IPS-NIHi7 (cell line): ENCODE measurements at regions not wholly inside any gene's neighbourhood (a gene's known extent, or its start where the extent isn't known, plus 50 kb on each side); places are given as distances from the start of the nearest gene placed in this dataset.
"Not testable (repeated sequence)": the region's sequence is repeated elsewhere in the genome, so short reads cannot be mapped to it uniquely, and the experiment has no call there.

Experiments
- DNase-seq: peaks from one replicate; pipeline ENCODE4 v3.0.0; 2012; ENCODE audit warnings: mixed read lengths; ENCODE audit errors: extremely low spot score

DNA sequence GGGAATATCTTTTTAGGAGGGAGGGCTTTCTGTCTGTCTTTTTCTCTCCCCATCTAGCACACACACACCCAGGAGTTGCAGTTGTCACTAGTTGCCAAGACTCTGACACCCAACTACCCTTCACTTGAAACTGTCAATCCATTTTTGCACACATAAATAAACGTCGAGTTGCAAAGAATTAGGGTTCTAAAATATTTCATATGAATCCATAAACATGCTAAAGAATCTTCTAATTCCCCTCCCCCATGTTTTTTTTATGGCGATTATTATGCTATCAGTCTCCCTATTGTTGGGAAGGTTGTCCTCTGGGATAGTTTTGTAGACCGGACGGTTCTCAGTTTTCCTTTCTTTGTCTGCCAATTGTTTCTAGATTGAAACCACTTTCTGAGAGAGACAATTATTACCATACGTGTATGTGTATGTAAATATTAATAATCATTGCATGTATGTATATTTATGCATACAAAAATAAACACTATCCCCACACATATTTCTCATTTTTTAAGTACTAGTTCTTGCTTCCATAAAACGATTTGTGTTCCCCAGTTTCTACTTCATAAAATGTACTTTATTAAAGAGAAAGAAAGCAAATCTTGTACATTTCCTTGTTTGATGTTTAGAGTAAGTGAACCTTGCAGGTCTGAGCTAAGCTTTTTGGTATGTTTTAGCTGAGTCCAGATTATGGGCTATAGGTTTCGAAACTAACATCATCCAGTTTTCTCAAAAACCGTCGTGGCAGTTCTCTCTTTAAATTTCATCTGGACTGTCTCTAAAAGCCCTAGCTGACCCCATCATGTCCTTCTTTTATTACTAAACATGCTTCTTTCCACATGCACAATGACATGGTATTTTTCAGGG is 165.0 kb upstream of the MPDZ start:
- no peak for DNase-seq

DNA sequence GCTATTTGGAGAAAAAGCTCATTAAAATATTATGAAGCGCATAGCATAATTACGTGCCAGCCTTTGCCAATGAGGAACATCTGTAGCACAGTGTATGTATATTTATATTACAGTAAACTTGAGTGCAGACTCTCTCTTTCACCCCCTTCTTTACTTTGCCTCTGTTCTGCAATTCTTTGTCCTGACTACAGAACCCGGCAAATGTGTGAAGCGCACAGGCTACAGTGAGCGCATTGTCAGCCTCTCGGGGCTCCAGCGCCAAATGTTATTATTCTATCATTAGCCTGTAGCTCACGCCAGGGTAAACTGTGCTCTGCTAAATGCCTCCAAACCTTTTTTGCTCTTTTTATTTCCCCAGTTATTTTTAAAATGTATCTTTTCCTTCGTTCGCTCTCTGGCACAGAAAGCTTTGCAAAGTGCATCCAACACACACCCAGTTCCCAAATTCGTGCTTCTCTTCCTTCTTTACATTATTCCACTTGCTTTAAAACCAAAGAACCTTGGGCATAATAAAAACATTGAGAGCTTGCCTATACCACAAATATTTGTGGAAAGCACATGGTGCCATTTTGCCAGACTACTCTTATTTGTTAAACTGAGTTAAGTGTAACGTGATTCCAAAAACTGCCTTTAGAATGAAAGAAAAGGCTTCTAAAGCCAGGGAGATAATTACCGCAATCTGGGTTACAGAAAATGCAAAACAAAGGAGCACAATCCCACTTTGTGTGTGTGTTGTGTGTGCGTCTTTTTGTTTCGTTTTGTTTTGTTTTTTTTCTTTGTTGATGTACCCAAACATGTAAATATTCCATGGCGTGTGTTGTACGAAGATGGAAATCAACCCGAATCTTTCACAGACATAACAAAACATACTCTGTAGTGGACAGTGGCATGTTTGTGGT is 164.1 kb upstream of the MPDZ start:
- DNase-seq = no peak

DNA sequence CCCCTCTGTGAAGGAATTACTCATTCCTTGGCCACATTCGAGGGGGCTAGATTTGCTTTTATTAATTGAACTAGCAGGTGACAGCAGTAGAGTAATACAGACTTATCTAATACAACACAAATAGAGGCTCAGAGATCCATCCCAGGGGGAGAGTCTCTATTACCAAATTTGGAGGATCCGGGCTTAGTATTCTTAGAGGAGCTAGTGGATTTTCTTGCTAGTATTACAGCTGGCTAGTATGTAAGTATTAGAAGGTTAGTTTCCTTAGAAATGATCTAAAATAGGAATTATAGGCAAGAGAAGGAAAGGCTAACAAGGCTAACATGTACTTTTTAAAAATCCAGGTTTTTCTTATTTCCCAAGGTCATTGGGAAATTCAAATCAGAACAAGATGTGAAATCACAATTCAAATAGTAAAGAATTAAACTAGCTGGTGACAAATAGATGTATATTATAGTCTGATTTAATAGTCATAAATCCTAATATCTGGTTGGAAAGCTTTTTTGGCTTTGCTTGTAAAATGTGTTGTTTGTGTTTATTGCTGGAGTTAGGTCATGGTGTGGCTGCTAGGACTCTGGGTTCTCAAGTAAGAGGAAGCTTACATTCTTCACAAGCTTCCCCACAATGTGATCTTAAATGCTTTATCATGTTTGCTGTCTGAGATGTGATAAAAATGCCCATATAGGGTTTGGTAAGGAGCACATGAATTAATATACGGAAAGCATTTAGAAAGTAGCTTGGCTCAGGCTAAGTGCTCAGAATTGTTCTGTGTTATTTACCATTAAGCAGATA is 160.4 kb upstream of the MPDZ start:
- DNase-seq = no peak

DNA sequence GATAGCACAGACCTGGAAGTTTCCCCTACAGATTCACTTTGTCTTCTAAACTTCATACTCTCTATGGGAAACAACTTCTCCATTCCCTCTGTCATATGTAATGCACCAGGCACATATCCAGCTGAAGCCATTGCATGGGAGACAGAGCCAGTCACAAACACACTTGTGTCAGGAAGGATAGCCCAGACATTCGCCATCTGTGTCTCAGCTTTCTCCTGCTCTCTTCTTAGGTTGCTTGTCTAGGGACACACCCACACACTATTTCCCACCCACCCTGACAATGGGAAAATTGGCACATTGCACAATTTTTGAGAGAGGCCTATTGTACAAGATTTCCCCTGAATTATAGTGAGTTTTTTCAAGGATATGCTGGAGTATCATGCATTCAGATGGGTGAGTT is 158.4 kb upstream of the MPDZ start:
- DNase-seq = no peak

DNA sequence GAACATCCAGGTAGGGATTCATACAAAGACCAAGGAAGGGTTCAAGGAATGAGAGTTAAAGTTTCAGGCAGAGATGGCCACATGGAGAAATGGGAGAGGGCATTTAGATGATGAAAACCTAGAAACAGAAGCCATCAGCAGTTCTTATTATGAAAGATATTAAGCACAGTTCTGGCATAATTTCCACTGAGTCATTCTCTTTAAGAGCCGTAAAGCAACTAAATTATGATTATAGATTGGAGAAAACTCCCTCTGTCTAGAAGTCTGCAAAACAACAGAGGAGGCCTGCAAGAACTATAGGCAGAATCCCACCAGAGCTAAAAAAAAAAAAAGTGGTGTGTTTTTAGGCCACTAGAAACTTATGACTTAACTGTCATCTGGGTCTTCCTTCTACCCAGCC is 157.1 kb upstream of the MPDZ start:
- DNase-seq = no peak

DNA sequence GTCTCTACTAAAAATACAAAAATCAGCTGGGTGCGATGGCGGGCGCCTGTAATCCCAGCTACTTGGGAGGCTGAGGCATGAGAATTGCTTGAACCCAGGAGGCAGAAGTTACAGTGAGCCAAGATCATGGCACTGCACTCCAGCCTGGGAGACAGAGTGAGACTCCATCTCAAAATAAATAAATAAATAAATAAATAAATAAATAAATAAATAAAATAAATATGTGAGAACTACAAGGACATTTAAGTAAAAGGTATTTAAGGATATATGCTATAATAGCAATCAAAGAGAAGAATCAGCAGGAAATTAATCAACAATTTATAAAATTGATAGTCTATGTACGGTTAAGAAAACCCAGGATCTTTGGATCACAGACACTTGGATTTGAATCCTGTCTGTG is 154.0 kb upstream of the MPDZ start:
- not testable (repeated sequence) for DNase-seq

DNA sequence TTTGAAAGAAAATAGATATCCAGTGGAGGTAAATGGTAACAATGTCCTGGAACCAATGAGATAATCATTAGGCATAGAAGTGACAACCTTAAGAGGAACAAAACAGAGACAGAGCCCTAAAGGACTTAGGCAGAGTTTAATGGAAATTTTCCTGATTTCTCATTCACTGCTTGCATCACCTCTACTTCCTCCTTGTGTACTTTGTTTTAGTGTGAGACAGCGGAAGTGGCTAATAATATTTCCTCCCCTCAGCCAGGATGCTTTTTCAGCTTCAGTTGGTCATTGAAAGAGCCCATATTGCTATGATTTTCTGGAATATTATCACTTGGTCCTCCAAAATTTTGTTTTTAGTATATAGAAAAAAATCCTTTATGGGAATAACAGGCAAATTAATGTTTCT is 153.4 kb upstream of the MPDZ start:
- no peak for DNase-seq

DNA sequence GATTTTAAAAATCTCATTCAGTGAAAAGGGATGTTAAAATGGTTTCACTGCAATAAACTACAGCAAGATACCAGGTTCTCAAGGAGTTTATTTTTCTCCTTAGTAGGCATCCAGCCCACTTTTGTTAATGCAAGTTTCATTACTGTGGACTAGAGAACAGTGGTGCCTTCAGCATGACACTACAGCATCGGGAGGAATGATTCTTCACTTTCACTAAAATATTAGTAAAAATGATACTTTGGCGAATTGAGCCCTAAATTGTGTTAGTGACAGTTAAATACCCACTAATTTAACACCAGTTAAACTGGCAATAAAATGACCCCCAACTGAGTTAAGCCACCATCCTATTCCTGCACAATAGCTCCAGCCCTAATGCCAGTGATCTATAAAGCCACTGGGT is 152.2 kb upstream of the MPDZ start:
- DNase-seq = no peak

DNA sequence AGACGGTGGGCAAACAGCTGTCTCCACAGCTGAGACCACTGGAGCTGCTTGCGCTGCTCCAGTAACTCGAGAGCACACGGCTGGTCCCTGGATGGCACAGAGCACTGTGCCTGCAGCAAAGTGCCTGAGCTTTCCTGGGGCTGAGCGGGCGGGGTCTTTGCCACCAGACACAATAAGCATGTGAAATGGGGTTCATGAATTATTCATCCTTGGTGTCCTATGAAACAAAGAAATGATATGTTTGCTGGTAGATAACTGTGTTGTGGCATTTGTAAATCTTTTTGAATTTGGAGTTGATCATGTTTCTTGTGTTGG is 151.7 kb upstream of the MPDZ start:
- DNase-seq = peak; percentile 13

DNA sequence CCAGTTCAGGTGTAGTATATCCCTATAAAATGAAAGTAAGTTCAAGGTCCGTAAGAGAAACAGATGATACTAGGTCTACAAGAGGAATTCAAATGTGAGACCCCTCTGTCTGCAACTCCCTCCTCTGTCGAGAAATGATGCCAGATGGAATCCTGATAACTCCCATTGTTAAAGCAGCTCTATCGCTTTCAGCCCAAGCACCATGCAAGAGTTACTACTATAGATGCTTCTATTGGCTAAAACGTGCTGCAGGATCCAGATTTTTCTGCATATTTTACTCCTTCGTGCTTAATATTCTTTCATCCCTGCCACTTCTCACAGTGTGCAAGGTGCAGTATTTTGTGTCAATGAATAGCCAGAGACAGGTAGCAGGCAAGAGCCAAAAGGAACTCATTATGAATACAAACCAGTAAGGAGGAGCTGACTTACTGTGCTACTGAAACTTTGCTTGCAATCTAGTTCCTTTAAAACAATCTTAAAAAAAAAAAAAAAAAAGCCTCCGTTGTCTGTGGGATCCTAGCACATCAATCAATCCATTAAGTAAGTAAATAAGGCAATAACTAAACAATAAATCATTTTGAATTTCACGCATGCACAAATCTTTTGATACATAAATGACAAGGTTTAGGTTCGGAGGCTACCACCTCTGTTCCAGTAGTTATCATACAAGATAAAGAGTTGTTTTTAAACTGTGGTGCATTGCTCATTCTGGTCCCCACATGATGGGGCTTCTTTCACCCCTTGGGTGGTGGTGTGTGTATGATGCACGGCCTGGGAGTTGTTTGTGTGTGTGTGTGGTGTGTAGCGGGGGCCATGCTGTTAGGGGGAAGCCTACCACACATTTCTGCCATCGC is 151.1 kb upstream of the MPDZ start:
- DNase-seq = no peak

DNA sequence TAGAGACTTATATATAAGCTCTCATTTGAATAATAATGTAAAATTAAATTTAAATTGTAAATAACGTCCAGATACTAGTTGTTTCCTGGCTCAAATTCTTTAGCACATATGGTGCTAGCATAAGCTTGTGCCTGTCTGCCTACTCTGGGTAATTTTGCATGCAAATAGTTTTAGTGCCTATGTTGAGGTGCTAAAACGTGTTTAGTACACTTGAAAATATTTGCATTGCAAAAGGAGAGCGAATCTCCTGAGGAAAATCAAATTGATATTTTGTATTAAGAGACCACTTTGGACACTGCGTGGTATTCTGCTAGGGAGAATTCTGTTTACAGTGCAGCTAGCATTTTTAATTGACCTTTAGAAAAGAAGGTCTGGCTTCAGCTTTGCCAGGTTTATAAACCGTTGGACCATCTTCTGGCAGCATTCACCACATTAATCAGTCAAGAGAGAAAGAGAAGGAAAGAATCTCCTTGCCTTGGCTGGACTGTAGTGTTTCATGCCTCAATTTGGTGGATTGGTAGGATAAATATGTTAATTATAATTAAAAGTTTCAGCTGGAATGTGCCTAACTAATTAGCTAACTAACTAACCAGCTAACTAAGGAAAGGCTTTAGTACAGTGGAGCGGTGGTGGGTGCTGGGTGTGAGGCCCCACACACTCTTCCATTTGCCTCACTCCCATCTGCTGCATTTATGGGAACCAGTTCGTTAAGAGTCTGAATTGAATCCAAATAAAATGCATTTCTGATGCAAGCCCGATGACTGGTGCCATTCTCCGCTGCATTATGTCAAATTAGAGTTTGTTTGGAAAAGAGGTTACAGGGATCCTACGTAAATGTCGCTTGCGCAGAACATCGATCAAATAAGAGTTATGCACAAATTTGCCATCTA is 150.1 kb upstream of the MPDZ start:
- DNase-seq = no peak

DNA sequence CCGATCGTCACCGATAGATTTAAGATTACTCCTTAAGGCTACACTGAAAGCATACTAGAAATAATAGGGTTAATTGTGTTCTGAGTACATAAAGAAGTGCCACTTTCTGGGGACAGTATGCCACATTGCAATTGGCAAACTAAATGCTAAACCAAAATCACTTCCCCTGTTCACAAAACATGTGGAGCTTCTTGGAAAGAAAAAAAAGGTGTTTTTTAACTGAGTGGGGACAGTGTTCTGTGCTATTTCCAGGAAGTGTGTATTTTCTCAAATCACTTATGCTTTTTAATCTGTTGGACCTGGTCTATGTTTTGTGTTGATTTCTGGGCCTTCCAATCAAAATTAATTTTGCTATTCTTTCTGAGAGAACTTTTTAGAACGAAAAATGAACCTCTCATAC is 149.3 kb upstream of the MPDZ start:
- DNase-seq = no peak

DNA sequence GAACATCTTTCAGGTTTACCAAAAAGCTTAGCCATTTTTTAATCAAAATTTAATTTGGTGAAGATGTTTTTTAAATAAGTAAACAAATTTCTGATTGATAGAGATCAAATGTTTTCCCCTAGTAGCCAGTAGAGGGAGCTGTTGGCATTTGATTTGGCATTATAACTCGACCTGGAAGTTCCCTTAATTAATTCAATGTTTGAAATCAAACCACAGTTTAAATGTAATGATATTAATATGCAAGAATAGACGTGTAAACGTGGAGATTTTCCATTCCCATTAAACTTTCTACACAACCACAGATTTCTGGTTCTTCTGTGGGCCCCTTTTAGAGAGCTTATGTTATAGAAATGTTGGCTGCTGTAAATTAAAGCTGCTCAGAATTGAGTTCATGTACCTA is 148.1 kb upstream of the MPDZ start:
- DNase-seq = peak; percentile 24

DNA sequence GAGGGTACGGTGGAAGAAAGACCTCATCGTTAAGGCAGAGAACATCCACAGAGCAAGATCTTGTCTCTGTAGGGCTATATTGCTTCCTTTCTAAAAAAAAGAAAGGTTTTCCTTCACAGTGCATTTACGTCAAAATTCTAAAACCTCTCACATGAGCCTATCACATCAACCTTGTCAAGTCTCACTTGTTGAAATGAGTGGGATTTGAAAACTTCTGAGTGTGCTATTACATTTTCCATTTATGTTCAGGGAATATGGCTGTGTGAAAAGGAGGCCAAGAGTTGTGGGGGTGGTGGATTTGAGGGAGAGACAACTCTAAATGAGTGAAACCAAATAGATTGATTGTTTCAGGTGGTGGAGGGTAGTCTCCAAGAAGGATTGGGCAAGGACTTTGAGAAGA is 147.1 kb upstream of the MPDZ start:
- DNase-seq = no peak

DNA sequence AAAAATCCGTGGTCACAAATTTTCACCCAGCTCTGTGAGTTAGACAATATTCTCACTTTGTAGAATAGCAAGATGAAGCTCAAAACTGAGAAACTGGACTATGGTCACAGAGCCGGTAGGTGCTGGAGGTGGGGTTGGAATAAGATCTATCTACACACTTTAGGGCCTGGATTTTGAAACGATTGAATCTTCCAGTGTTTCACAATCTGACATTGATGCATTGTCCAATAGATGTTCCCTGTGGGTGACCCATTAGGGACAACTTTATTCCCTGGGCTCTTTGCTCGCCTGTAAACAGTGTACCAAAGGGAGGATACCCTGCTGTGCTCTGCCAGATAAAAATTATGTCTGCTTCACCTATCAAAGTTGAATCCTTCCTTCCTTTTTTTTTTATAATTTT is 145.4 kb upstream of the MPDZ start:
- DNase-seq = no peak

DNA sequence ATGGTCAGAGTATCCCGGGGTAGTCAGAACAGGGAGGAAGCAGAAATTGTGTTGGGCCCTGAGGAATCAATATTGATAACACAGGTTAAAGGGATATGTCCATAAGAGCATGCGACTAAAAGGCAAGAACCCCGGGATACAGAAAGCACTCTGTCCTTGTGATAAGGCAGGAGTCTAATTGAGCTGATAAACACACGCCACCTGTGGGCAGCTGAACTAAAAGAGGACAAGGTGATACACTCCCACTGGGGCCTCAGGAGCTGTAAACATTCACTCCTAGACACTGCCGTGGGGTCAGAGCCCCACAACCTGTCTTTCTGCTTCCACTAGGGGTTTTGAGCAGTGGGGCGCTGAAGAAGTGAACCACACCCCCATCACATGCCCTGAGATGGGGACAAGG is 144.7 kb upstream of the MPDZ start:
- DNase-seq = no peak

DNA sequence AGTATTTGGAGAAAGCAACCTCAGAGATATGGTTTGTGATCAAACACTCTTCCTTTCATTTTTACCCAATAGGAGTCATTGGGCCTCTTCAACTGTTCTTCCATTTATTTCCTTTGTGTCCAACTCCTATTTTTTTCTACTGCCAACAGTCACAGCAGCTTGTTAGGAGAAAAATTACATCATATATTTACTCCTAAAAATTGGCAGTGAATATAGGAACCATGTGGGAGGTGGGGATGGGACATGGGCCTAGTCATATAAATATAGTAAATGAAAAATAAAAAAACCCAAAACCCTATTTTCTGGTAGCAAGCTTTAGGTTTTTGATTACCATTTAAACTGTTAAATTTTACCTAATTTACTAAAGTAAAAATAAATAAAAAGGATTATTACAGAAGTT is 134.9 kb upstream of the MPDZ start:
- DNase-seq = no peak

DNA sequence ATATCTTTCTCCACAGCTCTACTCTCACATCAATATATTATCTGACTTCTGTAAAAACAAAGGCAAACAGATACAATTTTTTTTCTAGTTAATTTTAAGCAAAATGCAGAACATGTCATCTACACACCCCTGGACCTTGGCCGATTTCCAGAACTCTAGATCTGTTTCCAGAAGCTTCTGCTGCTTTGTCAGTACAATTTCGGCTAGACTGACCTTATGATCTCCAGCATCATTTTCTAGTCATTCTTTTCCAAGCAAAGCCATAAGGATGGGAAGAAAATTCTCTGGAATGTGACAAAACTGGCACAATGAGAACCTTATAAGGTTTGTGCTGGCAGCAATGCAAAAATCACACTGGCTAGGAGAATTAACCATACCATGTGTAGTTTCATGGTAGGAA is 132.8 kb upstream of the MPDZ start:
- DNase-seq = no peak

DNA sequence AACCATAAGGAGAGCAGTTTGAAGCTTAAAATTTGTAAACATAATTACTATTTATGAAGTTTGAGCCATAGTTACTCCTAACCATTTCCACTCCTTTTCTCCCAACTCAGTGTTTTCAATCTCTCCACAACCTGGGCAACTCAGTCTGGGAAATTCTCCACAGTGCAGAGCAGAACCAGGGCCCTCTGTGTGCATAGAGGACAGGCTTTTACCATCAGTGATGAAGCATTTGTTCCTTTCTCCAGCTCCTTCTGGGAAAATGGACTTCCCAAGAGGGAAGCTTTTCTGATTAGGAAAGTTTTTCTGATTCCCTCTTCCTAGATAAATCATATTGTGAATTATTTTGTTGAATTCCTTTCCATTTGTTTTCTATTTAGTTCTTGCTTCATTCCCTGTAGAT is 132.3 kb upstream of the MPDZ start:
- DNase-seq = no peak

DNA sequence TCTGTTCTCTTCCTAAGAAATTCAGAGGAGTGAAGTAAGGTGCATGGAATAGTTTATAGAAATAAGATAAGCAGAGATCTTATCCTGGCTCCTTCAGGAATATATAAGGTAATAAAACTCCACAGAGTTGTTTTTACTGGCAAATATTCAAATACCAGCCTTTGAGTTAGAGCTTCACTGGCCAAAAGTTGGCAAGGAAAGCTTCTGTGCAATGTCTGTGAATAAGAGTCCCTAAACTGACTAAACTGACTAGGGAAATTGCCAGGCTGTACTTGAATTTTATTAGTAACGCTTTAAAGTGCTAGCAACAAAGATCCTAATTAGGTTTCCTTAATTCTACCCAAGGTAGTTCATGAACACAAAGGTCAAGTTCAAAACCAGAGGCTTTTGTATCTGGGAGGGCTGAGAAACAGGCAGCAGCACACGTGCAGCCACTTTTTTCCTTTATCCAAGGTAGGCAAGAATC is 131.1 kb upstream of the MPDZ start:
- no peak for DNase-seq
